Posterior vena cava (tissue), 2 donors: ENCODE measurements at regions not wholly inside any gene's neighbourhood (a gene's known extent, or its start where the extent isn't known, plus 50 kb on each side); places are given as distances from the start of the nearest gene placed in this dataset.

ENCODE experiments used
- DNase-seq: peaks from one replicate; pipeline ENCODE4 v3.0.0-alpha.2; 2020; ENCODE audit warnings: low spot score
- intact Hi-C, 2 donors: fragments of 100-400 bp; cut with DNase I; formaldehyde crosslinking; loops; one replicate each; pipeline versions ENCODE4 v1.14.1 to v1.14.2; 2022 to 2023
- donor health status: DM: yes; HTN: yes; CAD: no.
- donor health status: DM: yes; HTN: yes; CAD: no.

DNA sequence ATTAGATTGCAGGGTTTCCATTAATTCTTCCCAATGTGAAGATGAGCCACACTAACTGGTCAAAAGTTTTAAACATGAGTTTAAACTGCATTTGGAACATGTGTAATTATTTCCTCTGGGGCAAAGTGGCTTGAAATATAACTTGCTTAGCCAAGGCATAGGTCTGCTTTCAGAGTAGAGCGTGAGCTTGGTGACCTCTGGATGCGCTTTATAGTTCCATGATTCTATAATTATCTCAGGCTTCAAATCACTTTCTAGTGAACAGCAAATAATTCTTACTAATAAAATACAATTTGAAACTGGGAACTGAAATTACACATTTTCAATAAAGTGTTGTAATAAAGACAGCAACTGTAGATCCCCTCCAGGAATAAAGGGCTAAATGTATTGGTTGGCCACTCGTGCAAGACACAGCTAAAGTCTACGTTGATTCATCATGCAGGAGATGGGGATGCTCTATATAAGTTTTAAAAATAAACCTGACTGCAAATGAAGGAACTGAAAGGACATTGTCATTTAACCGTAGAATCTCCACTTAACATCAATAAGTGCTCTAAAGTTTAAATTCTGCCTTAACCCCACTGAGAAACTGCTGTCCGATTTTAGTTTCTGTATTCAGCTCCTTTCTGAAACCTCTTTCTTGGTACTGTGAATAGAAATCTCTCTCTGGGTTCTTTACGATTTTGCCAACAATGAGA, 460.0 kb downstream of the PSAT1 start:
- no peak for DNase-seq
- intact Hi-C loops = loop anchor here in 1 of 2 donors (5.0 kb wide), 1 partner anchor 545 kb away; no protein-coding TSS in a partner anchor

DNA sequence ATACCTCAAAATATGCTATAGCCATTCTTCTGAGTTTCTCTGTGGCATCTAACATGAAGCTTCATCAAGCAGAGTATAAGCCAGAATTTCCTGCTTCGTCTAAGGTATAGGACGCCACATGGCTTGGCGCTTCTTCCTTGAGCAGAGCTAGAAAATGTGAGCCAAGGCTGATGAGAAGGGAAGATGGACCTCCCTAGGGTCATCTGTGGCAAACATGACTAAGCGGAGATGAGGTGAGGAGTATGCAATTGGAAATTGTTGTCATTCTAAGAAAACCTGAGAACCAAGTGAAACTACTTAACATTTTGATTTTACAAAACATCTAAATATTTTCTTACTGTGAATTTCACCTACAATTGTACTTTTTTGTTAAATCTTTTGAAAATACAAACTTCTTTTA, 466.5 kb downstream of the PSAT1 start:
- intact Hi-C loops = no loop called here

DNA sequence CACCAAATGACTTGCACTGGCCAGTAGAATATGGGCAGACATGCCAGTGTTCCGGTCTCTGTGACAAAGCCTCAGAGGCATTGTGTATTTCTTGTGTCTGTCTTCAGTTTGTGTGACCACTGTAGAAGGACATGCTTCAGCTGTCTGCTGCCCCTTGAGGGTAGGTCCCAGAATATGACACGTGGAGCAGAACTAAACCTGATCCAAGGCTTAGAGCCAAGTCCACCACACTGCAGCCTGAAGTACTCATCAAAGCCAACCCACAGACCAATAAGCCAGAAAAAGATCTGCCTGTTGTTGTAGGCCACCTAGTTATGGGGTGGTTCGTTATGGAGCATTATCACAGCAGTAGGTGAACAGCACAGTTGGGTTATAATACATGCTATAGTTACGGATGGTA, 468.9 kb downstream of the PSAT1 start:
- intact Hi-C loops = no loop called here
- no peak for DNase-seq

More for the DNA sequence above, 466.5 kb downstream of the PSAT1 start:
- no peak for DNase-seq

DNA sequence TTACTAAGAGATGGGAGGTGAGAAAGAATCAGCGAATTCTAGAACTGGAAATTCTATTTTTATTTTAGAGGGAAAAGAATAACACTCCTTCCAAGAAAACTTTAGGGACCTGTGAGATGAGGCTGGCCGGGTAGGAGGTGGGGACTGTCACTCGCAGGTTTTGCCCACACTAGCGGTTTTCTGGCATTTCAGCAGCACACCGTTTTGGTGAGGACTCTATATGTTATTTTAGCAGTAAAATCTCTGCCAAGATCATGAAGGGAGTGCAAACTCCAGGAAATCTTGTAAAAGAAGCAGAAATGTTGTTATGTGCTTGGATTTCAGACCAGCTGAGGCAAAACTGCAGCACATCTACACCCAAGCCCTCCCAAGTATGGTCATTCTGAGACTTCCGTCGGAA, 470.6 kb downstream of the PSAT1 start:
- intact Hi-C loops = no loop called here
- no peak for DNase-seq

DNA sequence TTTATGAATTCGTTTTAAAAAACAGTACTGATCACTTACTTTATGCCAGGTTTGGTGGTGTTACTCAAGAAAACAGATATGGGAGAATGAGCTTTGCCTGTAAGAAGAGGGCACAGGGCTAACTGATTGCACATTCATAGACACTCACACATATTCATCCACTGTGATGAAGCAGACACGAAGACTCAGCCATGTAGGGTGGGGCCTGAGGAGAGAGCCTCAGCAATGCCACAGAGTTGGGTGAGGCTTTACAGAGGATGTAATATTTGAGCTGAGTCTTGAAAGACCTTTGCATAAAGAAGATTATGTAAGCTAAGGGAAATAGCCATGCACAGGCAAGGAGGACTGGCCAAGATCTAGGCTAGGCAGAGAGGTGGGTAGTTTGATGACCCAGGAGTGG, 472.8 kb downstream of the PSAT1 start:
- no peak for DNase-seq
- intact Hi-C loops = no loop called here

DNA sequence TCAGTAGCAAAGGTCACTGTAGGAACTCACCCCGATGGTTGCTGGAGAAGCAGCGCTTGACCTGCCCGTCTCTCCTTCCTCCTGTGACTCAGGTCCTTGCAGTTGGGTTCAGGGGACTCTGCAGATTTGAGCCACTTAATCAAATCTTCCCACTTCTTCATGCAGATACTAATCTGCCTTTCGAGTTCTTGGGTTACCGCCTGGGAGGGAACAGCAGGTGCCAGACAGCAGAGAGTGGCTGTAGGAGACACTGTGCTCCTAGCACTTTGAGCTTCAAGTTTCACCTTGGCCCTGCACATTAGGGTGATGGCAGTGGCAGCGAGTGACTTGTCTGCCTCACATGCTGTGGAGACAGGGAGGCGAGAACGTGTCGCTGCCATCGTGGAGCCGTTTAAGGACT, 478.3 kb downstream of the PSAT1 start:
- no peak for DNase-seq
- intact Hi-C loops = no loop called here

DNA sequence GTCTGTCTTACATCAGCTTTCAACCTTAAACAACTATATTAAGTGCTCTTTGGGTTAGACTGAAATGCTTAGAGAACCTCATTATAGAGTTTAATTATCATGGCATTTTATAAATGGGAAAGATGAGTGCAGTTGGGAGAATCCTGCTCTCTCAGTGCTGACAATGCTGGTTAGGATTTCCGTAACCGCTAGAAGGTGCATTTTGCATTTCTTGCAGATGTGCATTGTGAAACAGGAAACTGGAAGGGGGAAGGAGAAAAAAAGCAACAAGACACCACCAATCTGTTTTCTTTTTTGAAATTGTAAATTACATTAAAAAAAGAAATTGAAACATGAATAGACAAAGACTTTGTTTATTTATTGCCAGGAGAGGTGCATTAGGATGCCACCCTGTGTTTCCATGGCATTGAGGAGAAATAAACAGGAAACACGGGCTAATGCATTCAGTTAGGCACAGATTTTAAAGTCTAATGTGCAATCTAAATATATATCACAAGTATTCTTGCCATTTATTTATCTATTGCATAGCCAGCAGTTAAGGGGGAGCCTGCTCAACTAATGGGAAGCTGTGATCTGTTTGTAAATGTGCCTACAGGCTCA, 478.9 kb downstream of the PSAT1 start:
- intact Hi-C loops = no loop called here

DNA sequence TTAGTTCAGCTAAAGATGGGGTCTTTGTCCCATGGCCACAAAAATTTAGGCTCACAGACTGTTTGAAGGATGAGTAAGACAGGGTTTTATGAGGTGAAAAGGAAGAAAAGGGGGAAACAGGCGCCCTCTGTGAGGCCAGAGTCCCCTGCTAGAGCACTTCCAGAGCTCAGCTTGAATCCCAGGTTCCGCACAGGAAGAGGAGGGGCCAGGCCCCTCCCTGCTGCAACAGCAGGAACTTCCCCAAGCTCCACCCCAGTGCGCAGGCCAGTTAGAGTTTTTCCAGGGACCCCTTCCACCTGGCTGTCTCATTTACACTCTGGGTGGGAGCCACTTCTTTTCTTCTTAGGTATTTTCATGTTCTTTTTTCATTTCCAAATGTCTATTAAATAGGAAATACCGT, 480.8 kb downstream of the PSAT1 start:
- no peak for DNase-seq
- intact Hi-C loops = no loop called here

More for the DNA sequence above, 478.9 kb downstream of the PSAT1 start:
- no peak for DNase-seq

DNA sequence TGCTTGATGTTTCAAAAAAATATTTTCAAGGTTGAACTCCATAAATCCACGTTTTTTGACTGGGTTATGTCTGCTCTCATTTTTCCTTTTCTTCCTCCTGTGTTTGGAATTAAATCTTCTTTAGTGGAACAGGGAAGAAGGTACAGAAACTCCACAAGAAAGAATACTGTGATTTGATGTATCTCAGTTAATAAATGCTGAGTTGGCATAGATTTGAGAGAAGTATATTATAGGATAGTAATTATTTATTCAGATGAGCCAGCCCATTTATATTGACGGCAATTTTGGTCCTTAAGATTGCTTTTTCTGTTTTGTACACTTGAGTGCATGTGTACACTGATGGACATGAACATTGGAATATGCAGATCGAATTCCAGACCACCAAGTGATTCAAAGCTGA, 481.4 kb downstream of the PSAT1 start:
- intact Hi-C loops = no loop called here
- no peak for DNase-seq

DNA sequence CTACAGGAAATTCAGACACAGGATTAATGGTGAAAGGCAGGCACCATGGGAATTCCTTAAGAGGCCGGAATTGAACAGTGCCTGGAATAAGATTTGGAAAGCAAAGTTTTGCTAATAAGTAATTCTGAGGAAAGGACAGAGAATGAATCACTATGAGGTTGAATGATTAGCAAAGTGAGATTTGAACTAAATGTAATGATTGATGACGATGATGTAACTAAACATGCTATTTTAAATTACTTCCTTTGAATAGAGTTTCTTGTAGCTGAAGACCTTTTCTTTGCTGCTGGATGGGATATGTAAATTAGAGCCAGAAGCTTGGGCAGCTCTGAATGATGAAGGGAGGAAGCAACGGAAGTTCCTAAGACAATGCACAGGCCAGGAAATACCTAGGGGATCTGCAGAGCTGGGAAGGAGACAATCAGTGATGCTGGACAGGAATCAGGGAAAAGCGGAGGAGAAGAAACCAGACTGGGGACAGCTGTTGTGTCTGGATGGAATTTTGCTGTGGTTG, 482.0 kb downstream of the PSAT1 start:
- no peak for DNase-seq
- intact Hi-C loops = no loop called here

DNA sequence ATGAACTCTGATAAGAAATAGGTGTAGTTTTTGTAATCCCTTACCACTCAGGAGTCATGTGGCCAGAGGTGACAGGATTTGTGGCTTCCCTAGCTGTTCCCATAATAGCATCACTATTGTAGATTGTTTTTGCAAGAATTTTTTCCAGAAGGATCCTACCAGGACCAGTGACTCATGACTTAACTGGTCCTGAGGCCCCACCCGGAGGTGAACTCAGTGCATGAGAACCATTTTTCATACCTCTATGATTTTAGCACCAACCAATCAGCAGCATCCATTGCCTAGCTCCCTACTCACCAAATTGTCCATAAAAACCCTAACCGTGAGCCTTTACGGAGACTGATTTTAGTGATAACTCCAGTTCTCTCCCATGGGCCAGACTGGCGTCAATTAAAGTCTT, 484.8 kb downstream of the PSAT1 start:
- DNase-seq = no peak
- intact Hi-C loops = no loop called here

DNA sequence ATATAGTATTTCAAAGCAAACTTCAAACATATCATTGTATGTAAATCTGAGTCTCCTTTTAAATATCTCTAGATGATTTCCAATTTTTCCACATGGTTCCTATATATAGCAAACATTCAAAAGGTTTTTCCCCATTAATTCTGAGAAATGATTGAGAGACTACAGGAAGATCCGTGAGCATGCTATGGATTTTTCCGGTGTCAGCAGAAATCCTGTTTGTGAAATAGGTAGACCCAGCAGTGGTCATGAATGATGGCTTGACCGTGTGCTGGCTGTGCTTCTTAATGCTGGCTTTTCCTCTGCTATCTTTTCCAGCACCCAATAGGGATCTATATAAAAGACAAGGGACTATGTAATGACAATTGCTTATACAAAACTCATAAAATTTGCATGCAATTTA, 485.3 kb downstream of the PSAT1 start:
- DNase-seq = no peak
- intact Hi-C loops = no loop called here

DNA sequence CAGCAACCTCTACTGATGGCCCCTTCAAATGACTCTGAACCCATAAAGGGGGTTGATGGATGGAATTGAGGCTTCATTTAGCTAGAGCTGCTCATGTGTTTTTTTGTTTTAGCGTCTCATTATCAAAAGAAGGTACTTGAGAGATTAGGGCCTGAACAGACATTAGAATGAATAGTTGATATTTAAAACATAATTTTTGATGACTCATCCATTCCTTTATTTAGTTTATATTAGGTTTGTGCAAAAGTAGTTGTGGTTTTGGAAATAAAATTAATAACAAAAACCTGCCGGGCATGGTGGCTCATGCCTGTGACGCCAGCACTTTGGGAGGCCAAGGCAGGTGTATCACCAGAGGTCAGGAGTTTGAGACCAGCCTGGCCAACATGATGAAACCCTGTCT, 485.9 kb downstream of the PSAT1 start:
- no peak for DNase-seq

DNA sequence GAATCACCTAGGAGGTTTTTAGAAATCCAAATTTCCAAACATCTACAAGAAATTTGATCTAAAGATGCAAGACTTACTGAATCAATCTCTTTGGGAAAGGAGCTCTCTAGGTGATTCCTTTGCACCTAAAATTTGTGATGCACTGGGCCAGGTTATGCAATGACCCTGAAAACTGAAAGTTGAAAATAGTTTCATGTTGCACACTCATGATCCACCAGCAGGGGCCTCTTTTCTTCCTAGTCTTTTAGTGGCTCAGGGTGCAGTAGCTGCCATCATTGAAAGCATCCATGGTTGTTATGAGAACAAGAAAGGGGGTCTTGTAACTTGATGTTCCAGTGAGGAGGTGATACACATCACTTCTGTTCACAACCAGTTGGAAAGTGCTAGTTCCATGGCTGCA, 486.8 kb downstream of the PSAT1 start:
- intact Hi-C loops = no loop called here

More for the DNA sequence above, 485.9 kb downstream of the PSAT1 start:
- intact Hi-C loops = no loop called here

DNA sequence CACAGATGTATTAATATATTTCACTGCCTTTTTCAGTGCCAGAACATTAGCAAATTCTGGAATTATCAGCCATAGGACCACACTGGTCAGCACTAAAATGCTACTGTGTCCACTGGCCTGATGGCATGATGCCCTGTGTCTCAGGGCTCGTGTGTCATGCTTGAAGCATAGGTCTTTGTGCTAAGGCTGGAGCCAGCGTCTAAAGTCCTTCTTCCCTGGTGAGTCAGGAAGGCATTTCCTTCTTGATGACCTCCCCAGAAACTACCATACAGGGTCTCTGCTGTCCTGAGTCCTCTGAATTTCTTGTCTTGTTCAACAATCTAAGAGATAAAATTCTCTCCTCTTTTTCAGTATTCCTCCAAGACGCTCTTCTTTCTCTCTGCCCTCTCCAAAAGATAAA, 489.9 kb downstream of the PSAT1 start:
- no peak for DNase-seq
- intact Hi-C loops = no loop called here

More for the DNA sequence above, 486.8 kb downstream of the PSAT1 start:
- no peak for DNase-seq

DNA sequence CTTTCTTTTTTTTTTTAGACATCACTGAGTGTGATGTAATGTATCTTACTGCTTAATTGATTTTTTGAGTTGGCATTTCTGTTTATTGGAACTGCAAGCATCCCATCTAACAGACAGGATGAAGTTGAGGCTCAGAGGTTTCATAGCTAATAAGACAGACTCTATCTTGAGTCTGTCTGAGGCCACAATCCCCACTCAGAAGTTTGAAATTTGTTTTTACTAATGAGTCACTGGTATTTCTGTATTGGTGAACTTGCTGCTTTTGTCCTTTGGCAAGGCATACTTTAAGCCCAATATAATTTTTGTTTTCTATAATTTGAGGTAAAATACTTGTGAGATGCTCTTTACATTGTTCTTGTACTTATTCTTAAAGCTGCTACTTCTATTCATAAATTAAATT, 491.2 kb downstream of the PSAT1 start:
- DNase-seq = no peak
- intact Hi-C loops = no loop called here

DNA sequence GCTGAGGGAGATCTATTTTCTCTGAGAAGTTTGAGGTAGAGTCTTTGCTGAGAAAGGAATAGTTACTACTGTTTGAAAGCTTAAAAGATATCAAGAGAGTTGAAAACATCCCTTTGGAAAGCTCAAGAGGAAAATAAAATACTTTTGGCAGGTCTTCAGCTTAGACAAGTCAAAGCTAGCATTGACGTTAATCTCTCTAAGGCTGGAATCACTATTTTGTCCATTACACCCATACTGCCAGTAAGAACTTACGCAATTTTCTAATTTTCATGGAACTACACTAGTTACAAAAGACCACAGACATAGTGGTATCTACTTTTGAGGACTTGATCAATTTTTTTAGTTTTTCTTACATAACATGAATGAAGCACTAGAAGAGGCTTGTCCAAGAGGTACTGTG, 494.9 kb downstream of the PSAT1 start:
- intact Hi-C loops = no loop called here
- DNase-seq = no peak

DNA sequence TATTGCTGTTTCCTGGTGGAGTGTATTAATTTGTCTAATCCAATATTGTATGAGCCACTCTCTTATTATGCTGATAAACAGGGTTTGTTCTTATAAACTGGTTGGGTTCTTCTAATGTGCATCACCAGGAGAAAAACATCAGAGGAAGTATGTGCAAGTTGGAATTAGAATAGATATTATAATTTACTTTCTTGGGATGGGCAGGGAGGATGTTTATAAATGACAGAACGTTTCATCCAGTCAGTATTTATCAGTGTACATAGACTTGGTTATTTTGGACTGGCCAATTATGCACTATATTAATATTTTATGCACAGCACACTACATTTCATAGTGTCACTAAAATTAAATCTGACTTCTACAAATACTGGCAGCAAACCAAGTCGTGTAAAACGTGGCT, 495.8 kb downstream of the PSAT1 start:
- no peak for DNase-seq
- intact Hi-C loops = no loop called here

DNA sequence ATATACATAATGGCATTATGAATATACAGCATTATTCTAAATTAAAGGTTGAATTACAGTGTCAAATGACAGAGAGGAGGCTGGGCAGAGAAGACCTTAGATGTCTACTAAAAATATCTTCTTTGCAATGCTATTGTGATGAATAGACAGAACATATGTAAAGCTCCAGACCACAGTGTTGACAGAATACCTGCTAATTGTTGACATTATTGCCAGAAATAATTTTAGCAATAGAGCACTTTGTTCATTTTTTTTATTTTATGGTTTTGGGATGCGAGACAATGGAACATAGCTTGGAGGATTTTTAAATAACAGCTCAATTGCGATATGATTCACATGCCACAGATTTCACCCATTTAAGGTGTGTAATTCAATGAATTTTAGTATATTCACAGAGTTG, 508.8 kb downstream of the PSAT1 start:
- intact Hi-C loops = no loop called here
- DNase-seq = no peak

DNA sequence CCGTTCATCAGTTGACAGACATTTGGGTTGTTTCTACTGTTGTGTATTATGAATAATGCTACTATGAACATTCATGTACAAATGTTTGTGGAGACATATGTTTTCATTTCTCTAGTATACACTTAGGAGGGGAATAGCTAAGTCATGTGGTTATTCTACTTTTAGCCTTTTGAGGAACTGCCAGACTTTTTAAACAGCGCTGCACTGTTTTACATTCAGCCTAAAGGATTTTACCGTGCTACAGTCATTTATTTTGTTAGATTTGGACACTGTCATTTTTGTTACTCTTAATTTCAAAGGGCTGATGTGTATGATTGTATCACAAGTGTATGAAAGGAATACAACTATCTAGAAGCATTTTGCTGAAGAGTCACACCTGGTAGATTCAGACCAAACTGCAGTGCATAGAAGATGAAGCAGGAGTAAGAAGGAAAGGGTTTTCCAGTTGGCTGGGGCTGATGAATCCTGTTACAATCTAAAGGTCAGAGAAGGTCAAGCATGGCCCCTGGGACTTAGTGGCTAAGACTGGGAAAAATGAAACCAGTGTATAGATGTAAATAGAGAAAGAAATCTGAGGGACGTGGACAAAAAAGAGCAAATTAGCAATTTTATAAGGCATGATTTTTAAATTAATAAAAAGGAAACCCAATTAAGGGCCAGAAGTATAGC, 509.7 kb downstream of the PSAT1 start:
- intact Hi-C loops = no loop called here
- DNase-seq = no peak

DNA sequence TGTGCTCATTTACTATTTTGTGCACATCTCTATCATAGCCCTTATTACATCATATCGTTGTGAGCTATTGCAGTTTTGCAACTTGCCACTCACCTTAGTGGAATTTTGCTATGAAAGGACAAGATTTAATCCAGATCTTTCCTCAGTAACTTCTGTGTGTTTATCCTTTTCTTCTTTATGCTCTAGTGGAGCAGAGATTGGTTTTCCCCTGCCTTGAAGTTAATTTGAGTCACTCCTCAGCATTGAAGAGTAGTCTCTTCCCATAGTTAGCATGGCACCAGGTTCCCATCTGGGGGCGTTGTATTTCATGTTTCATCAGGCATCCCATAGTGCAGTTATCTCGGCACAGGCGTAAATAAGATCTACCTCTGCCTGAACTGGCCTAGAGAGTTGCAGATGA, 510.4 kb downstream of the PSAT1 start:
- intact Hi-C loops = no loop called here
- no peak for DNase-seq
